MV-4-11 (cell line): ENCODE measurements at regions not wholly inside any gene's neighbourhood (a gene's known extent, or its start where the extent isn't known, plus 50 kb on each side); places are given as distances from the start of the nearest gene placed in this dataset.

Source experiments
- DNase-seq: peaks from one replicate; lab custom pipeline; 2025; lab: John Stamatoyannopoulos, UW

DNA sequence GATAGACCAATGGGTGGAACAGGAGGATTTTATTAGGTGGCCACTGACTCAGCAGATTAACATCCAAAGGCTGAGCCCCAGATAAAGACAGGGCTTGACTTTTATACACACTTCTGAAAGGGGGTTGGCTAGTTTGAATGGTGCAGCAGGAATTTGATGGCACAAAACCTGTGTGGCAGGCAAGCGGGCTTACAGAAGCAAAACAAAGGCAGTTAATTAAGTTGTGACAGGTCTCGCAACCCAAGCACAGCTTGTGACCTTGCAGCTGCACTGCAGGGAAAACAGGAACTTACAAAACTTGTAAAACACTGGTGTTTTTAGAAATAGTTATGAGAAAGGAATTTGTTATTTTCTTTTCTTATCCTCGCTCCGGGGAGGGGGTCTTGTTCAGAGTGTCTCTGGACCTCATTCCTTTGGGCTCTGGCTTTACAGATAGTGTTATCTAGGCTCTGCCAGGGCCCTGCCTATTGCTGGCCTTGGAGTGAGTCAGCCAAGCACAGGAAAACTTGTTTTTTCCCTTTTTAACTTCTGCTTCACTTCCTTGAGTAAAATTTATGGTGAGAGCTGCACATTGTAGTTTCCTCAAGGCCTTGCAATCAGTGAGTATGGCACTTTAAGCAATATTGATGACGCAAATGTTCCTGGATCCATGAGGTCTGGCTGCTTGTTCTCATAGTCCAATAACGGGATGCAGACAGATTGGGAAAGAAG is 457.1 kb downstream of the TGIF2LY start:
- DNase-seq, result peak; percentile 72
